H1 (cell line): ENCODE measurements at regions not wholly inside any gene's neighbourhood (a gene's known extent, or its start where the extent isn't known, plus 50 kb on each side); places are given as distances from the start of the nearest gene placed in this dataset.

Experiments used
- CTCF ChIA-PET: fragments of 300-600 bp; sonication (Branson Sonifier 250); formaldehyde crosslinking; loops from one replicate; lab custom pipeline; 2021; ENCODE audit not compliant: partially characterized antibody; lab: Charles Lee
- POLR2A ChIA-PET: fragments of 300-600 bp; sonication (Branson Sonifier 250); formaldehyde crosslinking; loops from one replicate; lab custom pipeline; 2021; ENCODE audit warnings: inconsistent platforms; ENCODE audit not compliant: partially characterized antibody; lab: Charles Lee
- DNase-seq, 2 experiments: peaks; one replicate each; pipeline versions ENCODE4 v3.0.0 to v3.0.0-alpha.2; 2010 to 2022; ENCODE audit warnings: low spot score in 2 of 2, low read depth in 1 of 2, mixed read lengths in 1 of 2
- FAIRE-seq: peaks from 2 replicates; lab custom pipeline; 2011; peaks lifted over from hg19 to GRCh38; lab: Jason Lieb, UNC
- H2AFZ ChIP-seq: 2 replicates; pipeline ENCODE4 v1.8.1; 2012; ENCODE audit warnings: low read length, inconsistent platforms
- H2AK5ac ChIP-seq: 2 replicates; pipeline ENCODE4 v1.6.1; 2013; ENCODE audit warnings: low read depth, low read length
- H2BK120ac ChIP-seq: replicated peaks from 2 replicates; pipeline ENCODE3; 2013; ENCODE audit warnings: low read depth, low read length, inconsistent platforms
- H2BK12ac ChIP-seq: 2 replicates; pipeline ENCODE4 v1.6.1; 2013; ENCODE audit warnings: low read depth, low read length
- H2BK15ac ChIP-seq: 2 replicates; pipeline ENCODE4 v1.6.1; 2013; ENCODE audit warnings: low read length
- H2BK20ac ChIP-seq: 2 replicates; pipeline ENCODE4 v1.6.1; 2013; ENCODE audit warnings: low read length
- H2BK5ac ChIP-seq: 2 replicates; pipeline ENCODE4 v1.6.1; 2013; ENCODE audit warnings: low read depth, low read length
- H3K14ac ChIP-seq: 2 replicates; pipeline ENCODE4 v1.6.1; 2013; ENCODE audit warnings: inconsistent platforms; ENCODE audit not compliant: insufficient read length
- H3K18ac ChIP-seq: 2 replicates; pipeline ENCODE4 v1.6.1; 2013; ENCODE audit warnings: low read length; ENCODE audit errors: extremely low read depth
- H3K23ac ChIP-seq: 2 replicates; pipeline ENCODE4 v1.6.1; 2013; ENCODE audit warnings: inconsistent platforms; ENCODE audit not compliant: insufficient read length
- H3K23me2 ChIP-seq: 2 replicates; pipeline ENCODE4 v1.6.1; 2013; ENCODE audit warnings: low read depth, low read length
- H3K27ac ChIP-seq: 2 replicates; pipeline ENCODE4 v1.6.1; 2011; ENCODE audit warnings: low read depth, low read length, inconsistent platforms
- H3K27me3 ChIP-seq, 4 experiments: replicated peaks in 1 of 4; 1 replicate in 1 of 4; 2 replicates in 3 of 4; pipeline versions ENCODE4 v1.6.1 to v1.8.1; 2011 to 2013; ENCODE audit warnings: low read length in 3 of 4, mild to moderate bottlenecking in 3 of 4, inconsistent platforms in 2 of 4, mixed read lengths in 2 of 4, moderate library complexity in 1 of 4; ENCODE audit not compliant: control insufficient read depth in 3 of 4, insufficient read depth in 3 of 4; ENCODE audit errors: extremely low read depth in 1 of 4
- H3K36me3 ChIP-seq, 4 experiments: 2 replicates each; pipeline versions ENCODE4 v1.6.1 to v1.8.1; 2011 to 2013; ENCODE audit warnings: mild to moderate bottlenecking in 4 of 4, low read length in 3 of 4, moderate library complexity in 2 of 4, control low read depth in 1 of 4, inconsistent platforms in 1 of 4; ENCODE audit not compliant: insufficient read depth in 4 of 4, control insufficient read depth in 2 of 4
- H3K4ac ChIP-seq: replicated peaks from 2 replicates; pipeline ENCODE3; 2013; ENCODE audit warnings: low read length, low read depth, mixed read lengths, inconsistent platforms; ENCODE audit not compliant: insufficient read length
- H3K4me1 ChIP-seq, 4 experiments: replicated peaks in 1 of 4; 1 replicate in 1 of 4; 2 replicates in 3 of 4; pipeline versions ENCODE4 v1.6.1 to v1.8.1; 2011 to 2013; ENCODE audit warnings: low read length in 3 of 4, inconsistent platforms in 2 of 4, mixed read lengths in 1 of 4; ENCODE audit not compliant: insufficient read depth in 4 of 4, control insufficient read depth in 3 of 4
- H3K4me2 ChIP-seq, 2 experiments: 2 replicates each; pipeline versions ENCODE4 v1.6.1 to v1.8.1; 2011 to 2013; ENCODE audit warnings: low read depth in 2 of 2, low read length in 2 of 2, control low read depth in 1 of 2, inconsistent platforms in 1 of 2, mild to moderate bottlenecking in 1 of 2; ENCODE audit not compliant: insufficient read depth in 1 of 2
- H3K4me3 ChIP-seq, 4 experiments: fragments of 200-600, 300-600 bp in 1 of 4; sonication (generic), shearing (Covaris generic), sonication (Bioruptor Twin) in 1 of 4; 2 replicates each; pipeline versions ENCODE4 v1.5.1 to v1.8.1; 2011 to 2016; ENCODE audit warnings: low read length in 4 of 4, low read depth in 3 of 4, control low read depth in 2 of 4, inconsistent platforms in 2 of 4, mild to moderate bottlenecking in 2 of 4, mixed read lengths in 1 of 4, moderate library complexity in 1 of 4; ENCODE audit not compliant: insufficient read depth in 2 of 4; ENCODE audit errors: extremely low read depth in 1 of 4
- H3K56ac ChIP-seq: replicated peaks from 2 replicates; pipeline ENCODE3; 2013; ENCODE audit warnings: low read depth, mild to moderate bottlenecking, mixed read lengths, low read length, inconsistent platforms; ENCODE audit not compliant: insufficient read length
- H3K79me1 ChIP-seq: 2 replicates; pipeline ENCODE4 v1.6.1; 2013; ENCODE audit warnings: low read depth, low read length, control low read depth
- H3K79me2 ChIP-seq, 2 experiments: 2 replicates each; pipeline versions ENCODE4 v1.6.1 to v1.8.1; 2012 to 2013; ENCODE audit warnings: low read length in 2 of 2, mild to moderate bottlenecking in 2 of 2, inconsistent platforms in 1 of 2; ENCODE audit not compliant: insufficient read depth in 2 of 2, control insufficient read depth in 1 of 2
- H3K9ac ChIP-seq, 4 experiments: replicated peaks in 1 of 4; 1 replicate in 1 of 4; 2 replicates in 3 of 4; pipeline versions ENCODE4 v1.6.1 to v1.8.1; 2011 to 2013; ENCODE audit warnings: low read depth in 3 of 4, low read length in 3 of 4, control low read depth in 2 of 4, mild to moderate bottlenecking in 2 of 4, moderate library complexity in 2 of 4, inconsistent platforms in 1 of 4; ENCODE audit errors: extremely low read depth in 1 of 4
- H3K9me3 ChIP-seq, 2 experiments: 2 replicates each; pipeline versions ENCODE4 v1.6.1 to v1.8.1; 2012 to 2013; ENCODE audit warnings: mild to moderate bottlenecking in 2 of 2, moderate library complexity in 2 of 2, control low read depth in 1 of 2, inconsistent platforms in 1 of 2, low read depth in 1 of 2, low read length in 1 of 2, mixed read lengths in 1 of 2; ENCODE audit not compliant: insufficient read depth in 2 of 2
- H4K20me1 ChIP-seq, 2 experiments: replicated peaks in 1 of 2; 2 replicates each; pipeline versions ENCODE3 to v1.8.1; 2011 to 2013; ENCODE audit warnings: inconsistent platforms in 2 of 2, low read length in 2 of 2, mild to moderate bottlenecking in 1 of 2; ENCODE audit not compliant: insufficient read depth in 2 of 2, control insufficient read depth in 1 of 2
- H4K5ac ChIP-seq: 2 replicates; pipeline ENCODE4 v1.6.1; 2013; ENCODE audit warnings: low read length, low read depth, mixed read lengths, inconsistent platforms; ENCODE audit not compliant: insufficient read length
- H4K8ac ChIP-seq: 2 replicates; pipeline ENCODE4 v1.8.0; 2013; ENCODE audit warnings: mild to moderate bottlenecking, moderate library complexity, low read length, inconsistent platforms; ENCODE audit not compliant: insufficient read depth; ENCODE audit errors: extremely low read depth
- H4K91ac ChIP-seq: replicated peaks from 2 replicates; pipeline ENCODE3; 2013; ENCODE audit warnings: low read length, mixed read lengths, inconsistent platforms; ENCODE audit not compliant: insufficient read length
- ASH2L ChIP-seq: fragments of 200-600, 300-600 bp; sonication (generic); IDR thresholded peaks from one replicate; pipeline ENCODE4 v1.7.1; 2017; ENCODE audit warnings: low read length
- BRCA1 ChIP-seq: IDR thresholded peaks from 2 replicates; pipeline ENCODE4 v1.6.1; 2012; ENCODE audit warnings: low read depth, low read length, improper control_type of control experiment
- CTBP2 ChIP-seq: IDR thresholded peaks from 2 replicates; pipeline ENCODE4 v1.7.0; 2011; ENCODE audit warnings: borderline replicate concordance, mild to moderate bottlenecking, moderate library complexity, mixed read lengths, low read length; ENCODE audit not compliant: insufficient read depth, insufficient read length
- POLR2A ChIP-seq, 2 experiments: IDR thresholded peaks; 1 replicate in 1 of 2; 2 replicates in 1 of 2; pipeline ENCODE4 v1.6.1; 2011; ENCODE audit warnings: low read depth in 2 of 2, low read length in 2 of 2, mild to moderate bottlenecking in 2 of 2; ENCODE audit errors: control extremely low read depth in 1 of 2
- POLR2AphosphoS5 ChIP-seq: IDR thresholded peaks from 2 replicates; pipeline ENCODE4 v1.6.1; 2011; ENCODE audit warnings: low read depth, low read length
- POU5F1 ChIP-seq: IDR thresholded peaks from 2 replicates; pipeline ENCODE4 v1.6.1; 2011; ENCODE audit warnings: low read depth, mild to moderate bottlenecking, low read length, moderate library complexity
- SAP30 ChIP-seq: fragments of 300-600 bp; sonication (generic); IDR thresholded peaks from 2 replicates; pipeline ENCODE4 v1.7.1; 2012; ENCODE audit warnings: low read length, moderate library complexity, mild to moderate bottlenecking, inconsistent platforms; ENCODE audit not compliant: insufficient read depth, insufficient replicate concordance
- SP1 ChIP-seq: IDR thresholded peaks from 2 replicates; pipeline ENCODE4 v1.6.1; 2011; ENCODE audit warnings: low read depth, low read length
- TAF7 ChIP-seq: optimal IDR thresholded peaks from 2 replicates; pipeline ENCODE3; 2011; ENCODE audit warnings: low read depth, mild to moderate bottlenecking, inconsistent platforms, low read length, moderate library complexity, borderline replicate concordance
- USF2 ChIP-seq: IDR thresholded peaks from 2 replicates; pipeline ENCODE4 v1.6.1; 2011; ENCODE audit warnings: low read length, improper control_type of control experiment
- ZNF274 ChIP-seq: IDR thresholded peaks from 2 replicates; pipeline ENCODE4 v1.7.0; 2012; ENCODE audit warnings: low read length, borderline replicate concordance; ENCODE audit errors: extremely low read depth
- WGBS, 2 experiments: shearing (Covaris generic) in 1 of 2; methylation state at CpG; one replicate each; pipeline versions ENCODE4 v1.1.6 to v1.1.7; 2013 to 2015; ENCODE audit warnings: low lambda C conversion rate in 2 of 2, mixed read lengths in 2 of 2, inconsistent platforms in 1 of 2, low coverage in 1 of 2, missing lambda C conversion rate in 1 of 2; ENCODE audit not compliant: insufficient replicate concordance in 2 of 2, insufficient coverage in 1 of 2, insufficient read length in 1 of 2; ENCODE audit errors: extremely low coverage in 1 of 2, missing lambda C conversion rate in 1 of 2; 5-methylcytosine and 5-hydroxymethylcytosine counted together

- Histone ChIP-seq H3K27me3 (no peaks in the 10 kb centered on the region), H3K23ac (no peak overlapping the region), H3K23me2 (no peaks in the 10 kb centered on the region), H2BK12ac (no peak overlapping the region), H4K91ac (no peak overlapping the region), H2AK5ac (no peak overlapping the region), H3K27ac (no peak overlapping the region), H3K79me2 (no peaks in the 10 kb centered on the region), H2BK20ac (no peak overlapping the region), H4K8ac (peak overlapping the region; percentile 11; the same call in 1 of the 2 replicates), H3K4me3 (no peak overlapping the region), H3K9me3 (no peaks in the 10 kb centered on the region), H3K4me1 (no peaks in the 10 kb centered on the region), H2BK120ac (no peak overlapping the region), H3K36me3 (no peaks in the 10 kb centered on the region), H3K18ac (no peak overlapping the region), H3K14ac (no peak overlapping the region), H3K4me2 (no peak overlapping the region), H4K5ac (no peak overlapping the region), H3K4ac (no peak overlapping the region), H2AFZ (peak overlapping the region; percentile 45; the same call in 1 of the 2 replicates), H2BK5ac (no peak overlapping the region), H4K20me1 (no peaks in the 10 kb centered on the region), H3K56ac (no peak overlapping the region), H3K9ac (no peak overlapping the region), H3K79me1 (no peaks in the 10 kb centered on the region), H2BK15ac (no peak overlapping the region)
- ChIA-PET CTCF (interaction anchor here (0.7 to 3.1 kb wide), 4 partner anchors 9 to 925 kb away, joined by 3 to 9 read pairs (median 3); no protein-coding TSS in a partner anchor), POLR2A (interaction anchor here (0.7 to 0.8 kb wide), 2 partner anchors 10 to 84 kb away, joined by 3 read pairs; no protein-coding TSS in a partner anchor)
- WGBS, 2 experiments: 92% methylated on average over 7 of the region's 7 CpGs; no CpG with 5 or more reads in 1 of the 2 experiments
- no peak for TF ChIP-seq BRCA1
- no peak for TF ChIP-seq SP1
- TF ChIP-seq USF2: no peak
- TF ChIP-seq TAF7: no peak
- TF ChIP-seq ZNF274: no peak
- TF ChIP-seq POLR2AphosphoS5: no peak
- no peak for TF ChIP-seq POU5F1
- TF ChIP-seq POLR2A (IDR thresholded peaks at IDR 0.05; ENCODE audit: control extremely low read depth in 1 of 2, low read depth in 2 of 2, low read length in 2 of 2): no peak
- TF ChIP-seq ASH2L: no peak
- no peak for TF ChIP-seq CTBP2
- no peak for TF ChIP-seq SAP30
- DNase-seq: no peak
- FAIRE-seq: no peak
Measured at GRCh38 chr2:38462121-38462661, 85.1 kb upstream of the ATL2 start.
